HG03175 (cell line): ENCODE measurements at regions not wholly inside any gene's neighbourhood (a gene's known extent, or its start where the extent isn't known, plus 50 kb on each side); places are given as distances from the start of the nearest gene placed in this dataset.
"Not testable (repeated sequence)": the region's sequence is repeated elsewhere in the genome, so short reads cannot be mapped to it uniquely, and the experiment has no call there.

Experiments used
- ATAC-seq: cut with Tn5 transposase; IDR thresholded peaks from one replicate; pipeline ENCODE4 v1.9.1; 2021; ENCODE audit warnings: mild to moderate bottlenecking, moderate library complexity; ENCODE audit not compliant: unreplicated experiment

DNA sequence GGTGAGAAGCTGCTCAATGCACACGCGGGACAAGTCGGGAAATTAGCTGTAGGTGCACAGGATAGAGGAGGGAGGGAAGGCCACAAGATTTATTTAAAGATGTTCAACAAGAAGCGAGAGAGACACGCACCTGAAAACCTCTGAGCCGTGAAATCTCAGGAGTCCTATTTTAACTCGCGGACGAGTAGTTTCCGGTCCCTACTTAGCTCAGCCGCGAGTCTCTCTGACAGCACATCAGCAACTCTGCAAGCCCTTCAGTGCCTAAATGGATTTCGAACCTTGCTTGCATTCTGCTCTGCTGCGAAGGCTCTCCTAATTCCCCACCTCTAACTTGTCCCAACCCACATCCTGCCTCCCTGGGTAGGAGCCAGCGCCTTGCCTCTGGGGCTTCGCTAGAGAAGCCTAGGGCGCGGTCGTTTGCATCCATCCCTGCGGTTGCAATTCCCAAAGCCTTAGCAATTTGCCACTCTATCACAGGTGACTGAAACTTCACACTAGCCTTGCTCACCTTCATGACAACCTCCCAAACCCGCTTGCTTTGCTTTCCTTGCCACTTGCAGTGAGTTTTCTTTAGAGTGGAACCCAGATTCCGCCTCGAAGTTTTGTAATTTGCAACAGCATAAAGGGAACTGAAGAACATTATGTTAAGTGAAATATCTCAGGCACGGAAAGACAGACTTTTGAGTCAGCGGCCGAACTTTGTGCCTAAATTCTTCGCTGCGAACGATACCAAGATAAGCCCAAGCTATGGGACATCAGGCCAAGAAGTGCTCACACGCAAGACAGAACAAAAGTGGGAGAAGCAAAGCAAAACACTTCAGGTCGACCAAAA is 202.8 kb downstream of the KDM5D start:
- peak; percentile 97 for ATAC-seq

DNA sequence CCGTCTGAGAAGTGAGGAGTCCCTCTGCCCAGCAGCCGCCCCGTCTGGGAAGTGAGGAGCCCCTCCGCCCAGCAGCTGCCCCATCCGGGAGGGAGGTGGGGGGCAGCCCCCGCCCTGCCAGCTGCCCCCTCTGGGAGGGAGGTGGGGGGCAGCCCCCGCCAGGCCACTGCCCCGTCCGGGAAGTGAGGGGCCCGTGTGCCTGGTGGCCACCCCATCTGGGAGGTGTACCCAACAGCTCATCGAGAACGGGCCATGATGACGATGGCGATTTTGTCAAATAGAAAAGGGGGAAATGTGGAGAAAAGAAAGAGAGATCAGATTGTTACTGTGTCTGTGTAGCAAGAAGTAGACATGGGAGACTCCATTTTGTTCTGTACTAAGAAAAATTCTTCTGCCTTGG is 208.8 kb downstream of the KDM5D start:
- not testable (repeated sequence) for ATAC-seq

DNA sequence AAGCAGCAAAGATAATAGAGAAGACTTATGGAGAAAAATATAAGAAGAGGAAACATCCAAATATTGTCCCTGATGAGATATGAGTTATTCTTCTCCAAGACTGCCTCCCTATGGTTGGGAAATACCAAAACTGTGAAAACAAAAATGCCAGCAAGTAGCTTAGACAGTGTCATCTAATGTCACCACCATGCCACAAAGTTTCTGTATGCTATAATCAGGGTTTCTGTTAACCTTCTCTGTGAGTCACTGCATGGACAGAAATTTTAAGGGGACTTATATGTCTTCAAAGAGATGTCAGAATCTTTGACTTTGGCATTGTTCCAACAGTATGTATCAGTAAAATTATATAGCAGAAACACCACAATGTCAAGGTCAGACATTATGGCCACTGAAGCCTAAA is 222.6 kb downstream of the KDM5D start:
- ATAC-seq = no peak

DNA sequence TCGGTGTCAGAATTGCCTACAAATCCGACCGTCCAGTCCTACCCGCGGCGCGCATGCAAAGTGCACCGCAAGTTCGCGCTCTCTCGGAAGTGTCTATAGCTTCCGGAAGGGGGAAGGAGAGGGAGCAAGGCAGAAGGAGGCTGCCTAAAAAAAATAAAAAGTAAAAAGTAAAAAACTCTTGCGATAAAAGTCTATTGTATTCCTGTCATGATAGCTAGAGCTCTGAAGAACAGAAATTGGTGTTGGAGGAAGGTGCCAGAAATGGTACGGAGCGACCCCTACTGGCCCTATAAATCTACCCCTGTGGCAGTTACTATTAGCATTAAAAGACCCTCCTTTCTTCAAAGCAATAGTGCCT is 241.5 kb downstream of the KDM5D start:
- ATAC-seq = no peak

DNA sequence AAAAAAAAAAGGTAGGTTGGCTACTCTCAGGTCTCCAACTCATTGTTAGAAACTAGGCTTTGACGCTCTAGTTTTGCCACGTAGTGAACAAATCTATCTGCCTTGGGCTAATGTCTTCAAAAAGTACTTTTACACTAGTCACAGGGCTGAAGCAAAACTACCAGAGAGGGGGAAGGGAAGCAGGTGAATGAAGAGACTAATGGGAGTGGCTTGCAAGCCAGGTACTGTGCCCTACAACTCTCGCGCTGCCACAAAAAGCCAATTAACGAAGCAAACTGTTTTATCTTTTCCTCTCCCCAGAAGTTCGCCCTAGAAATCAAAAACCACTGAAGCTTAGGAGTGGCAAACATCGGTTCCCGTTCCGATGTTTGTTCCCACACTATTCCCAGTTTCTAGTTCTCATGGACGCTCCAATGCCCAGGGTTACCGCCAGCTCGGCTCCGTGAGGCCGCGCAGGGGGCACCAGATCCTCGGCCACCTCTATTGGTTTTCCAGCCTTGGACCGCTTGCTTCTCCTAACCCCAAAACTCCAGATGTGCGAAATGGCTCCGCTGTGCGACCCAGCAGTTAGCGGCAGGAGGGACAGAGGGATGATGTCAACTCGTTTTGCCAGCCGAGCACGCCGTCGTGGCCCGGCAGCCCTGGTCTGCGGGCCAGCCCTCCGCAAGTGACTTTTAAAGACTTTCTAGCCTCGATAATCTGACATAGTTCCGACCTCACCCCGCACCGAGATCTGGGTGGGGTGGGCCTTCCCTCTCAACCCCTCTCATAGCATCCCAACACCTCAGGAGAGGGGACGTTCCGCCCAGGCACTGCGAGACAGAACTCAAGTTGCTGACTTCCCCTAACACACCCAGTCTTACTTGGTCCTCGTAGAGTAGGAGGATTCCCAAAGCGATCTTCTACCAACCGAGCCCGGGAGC is 242.1 kb downstream of the KDM5D start:
- ATAC-seq = no peak

DNA sequence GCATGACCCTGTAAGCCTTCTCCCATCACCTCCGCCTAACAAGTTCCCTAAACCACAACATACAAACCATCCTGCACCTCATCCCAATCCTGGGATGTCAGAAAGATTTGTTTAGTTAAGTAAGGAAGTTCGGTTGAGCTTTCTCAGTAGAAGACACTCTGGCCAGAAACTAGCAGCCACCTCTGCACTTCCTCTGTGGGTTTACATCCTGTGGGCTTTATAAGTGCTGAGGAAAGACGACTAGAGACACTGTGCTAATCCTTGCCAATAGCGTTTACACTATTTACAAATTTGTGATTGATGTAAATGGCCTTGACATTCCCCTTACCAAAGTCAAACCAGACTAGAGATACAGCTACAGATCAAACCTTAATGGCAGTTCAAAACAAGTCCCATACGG is 246.0 kb downstream of the KDM5D start:
- peak; percentile 52 for ATAC-seq

DNA sequence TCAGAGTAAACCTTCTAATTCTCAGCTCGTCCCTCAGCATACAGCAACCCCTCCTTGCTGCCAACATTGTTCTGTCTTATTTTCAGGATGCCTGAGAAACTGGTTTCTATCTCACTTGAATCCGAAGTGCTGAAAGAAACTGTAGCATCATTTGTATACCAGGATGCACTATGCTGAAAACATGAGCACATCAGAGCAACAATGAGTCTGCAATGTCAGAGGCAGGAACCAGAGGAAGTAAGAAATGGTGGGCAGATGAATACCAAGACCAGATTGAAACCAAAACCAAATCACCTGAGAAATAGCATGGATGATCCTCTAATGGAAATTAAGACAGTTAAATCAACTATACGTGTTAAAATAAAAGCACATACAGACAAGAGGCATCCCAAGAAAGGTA is 257.0 kb downstream of the KDM5D start:
- no peak for ATAC-seq

DNA sequence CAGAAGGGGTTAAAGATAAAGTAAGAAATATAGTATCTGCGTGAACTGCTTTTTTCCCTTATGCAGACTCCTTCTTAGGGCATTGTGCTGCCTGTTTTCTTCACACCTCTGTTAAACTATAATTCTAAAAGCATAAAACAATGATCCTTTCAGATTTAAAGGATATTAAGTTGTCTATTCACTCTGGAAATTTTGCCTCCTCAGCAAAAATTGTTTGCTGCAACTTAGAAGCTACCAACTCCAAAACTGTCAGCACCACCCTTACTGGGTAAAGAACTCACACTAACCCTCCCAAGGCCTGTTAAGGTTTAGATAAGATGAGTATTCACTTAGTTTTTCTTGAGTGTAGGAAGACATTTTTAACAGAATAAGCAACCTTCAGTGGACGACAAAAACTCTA is 259.5 kb downstream of the KDM5D start:
- no peak for ATAC-seq

DNA sequence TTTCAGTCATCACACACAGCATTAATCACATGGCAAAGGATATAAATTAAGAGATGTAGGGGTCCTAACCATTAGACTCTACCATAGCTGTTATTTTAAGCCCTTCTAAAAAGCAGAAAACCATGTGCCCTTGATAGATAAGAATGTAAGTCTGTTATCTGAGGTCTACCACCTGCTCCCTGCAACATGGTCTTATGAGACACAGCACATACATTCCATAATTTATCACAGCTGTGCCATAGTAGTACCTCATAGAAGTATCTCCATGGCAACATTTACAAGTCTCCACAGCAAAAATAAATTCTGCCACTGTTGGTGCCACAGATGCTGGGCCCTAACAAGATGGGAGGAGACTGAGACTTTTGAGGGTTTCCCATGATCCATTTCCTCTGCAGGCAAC is 265.4 kb downstream of the KDM5D start:
- ATAC-seq = no peak

DNA sequence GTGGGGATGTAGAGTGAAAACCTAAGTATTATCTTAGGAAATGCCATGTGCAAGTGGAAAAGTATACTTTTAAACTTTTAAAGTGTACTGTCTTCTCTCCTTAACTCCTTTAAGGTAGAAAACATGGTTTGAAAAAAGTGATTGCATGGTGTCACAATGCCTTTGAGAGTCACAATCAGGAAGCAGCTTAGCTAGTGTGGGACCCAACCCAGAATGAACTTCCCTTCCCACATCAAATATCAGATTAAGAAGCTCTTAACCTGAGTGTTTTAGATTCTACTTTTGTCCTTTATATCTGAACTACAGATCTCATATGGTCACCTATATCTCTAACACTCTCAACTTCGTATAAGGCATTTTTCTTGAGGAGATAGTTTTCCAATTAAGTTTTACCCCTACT is 266.6 kb downstream of the KDM5D start:
- ATAC-seq = no peak

DNA sequence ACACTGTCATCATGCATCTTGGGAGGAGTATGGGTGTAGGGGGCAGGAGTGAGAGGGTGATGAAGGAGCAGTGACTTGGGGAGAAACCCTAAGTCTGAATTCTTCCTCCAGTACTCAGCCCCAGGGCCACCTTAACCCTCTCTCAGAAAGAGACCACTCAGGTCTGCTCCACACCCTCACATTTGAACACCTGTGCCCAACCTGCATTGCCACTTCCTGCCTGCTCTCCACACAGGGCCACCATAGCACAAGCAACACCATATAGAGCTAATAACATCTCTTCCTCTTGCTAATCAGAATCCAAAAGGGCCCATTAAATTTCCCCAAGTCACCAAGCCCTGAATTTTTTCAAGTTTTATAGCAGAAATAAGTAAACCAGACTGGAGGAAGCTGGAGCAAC is 278.7 kb downstream of the KDM5D start:
- no peak for ATAC-seq

DNA sequence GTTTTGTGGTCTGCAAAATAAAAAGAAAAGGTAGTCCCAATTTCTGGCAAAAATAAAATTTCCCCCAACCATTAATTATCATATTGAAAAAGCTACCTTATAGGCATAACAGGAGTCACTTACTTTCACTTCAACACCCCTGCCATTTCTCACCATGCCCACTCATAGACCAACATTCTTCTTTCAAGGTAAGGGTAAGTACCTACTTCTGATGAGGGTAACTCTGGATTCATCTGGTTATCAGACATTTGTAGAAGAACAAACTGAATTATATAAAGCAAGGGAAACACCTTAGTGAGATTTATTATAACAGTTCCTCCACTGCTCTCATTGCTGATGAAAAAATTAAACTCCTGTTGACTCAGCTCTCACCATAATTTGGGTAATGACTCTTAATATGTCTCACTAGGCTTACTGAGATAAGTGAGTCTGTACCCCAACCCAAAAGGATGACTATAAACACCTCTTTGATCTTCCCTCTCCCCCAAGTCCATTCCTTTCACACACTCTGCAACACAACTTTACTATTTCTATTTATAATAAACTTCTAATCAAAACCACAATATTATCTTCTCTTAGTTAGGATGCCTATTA is 287.6 kb downstream of the KDM5D start:
- no peak for ATAC-seq

DNA sequence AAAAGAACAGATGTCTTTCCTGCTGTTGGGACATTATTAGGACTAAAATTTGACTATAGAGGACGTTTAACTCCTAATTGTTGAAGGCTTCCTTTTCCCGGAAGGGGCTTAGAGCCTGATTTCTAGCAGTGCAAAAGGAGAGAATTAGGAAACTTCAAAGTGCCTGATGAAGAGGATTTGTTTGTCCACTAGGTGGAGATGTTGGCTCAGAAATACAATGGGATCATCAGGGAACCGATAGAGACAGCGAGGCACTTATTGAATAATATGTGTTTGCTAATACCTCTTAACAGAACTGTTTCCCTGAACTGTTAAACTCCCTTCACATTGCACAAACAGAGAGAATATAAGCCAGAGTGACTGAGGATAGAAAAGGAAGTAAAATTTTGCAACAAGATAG is 311.5 kb downstream of the KDM5D start:
- ATAC-seq = no peak

DNA sequence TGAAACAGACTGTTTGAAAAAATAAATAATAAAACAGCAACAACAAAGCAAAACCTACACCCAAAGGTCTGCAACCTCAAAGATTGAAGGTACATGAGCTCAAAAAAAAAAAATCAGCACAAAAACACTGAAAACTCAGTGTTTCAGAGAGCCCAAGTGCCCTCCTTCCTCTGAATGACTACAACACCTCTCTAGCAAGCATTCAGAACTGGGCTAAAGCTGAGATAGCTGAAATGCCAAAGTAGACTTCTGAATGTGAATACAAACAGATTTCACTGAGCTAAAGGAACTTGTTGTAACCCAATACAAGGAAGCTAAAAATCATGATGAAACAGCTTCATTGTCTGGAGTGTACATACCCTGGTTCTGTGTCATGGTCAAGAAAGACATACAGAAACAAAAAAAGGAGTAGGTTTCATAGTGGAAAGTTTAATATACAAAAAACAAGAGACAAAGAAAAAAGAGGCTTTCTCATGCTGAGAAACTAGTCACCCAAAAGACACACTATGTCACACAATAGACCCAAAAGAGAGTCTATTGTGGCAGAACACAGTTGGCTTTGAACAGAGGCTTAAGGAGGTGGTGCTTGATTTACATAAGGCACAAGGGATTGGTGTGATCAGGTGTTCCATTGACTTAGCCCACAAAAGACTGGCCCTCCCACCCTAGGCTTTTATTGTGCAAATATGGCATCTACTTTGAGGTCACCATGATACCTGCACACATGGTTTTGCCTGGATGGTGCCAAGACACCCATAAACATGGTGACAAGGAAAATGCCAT is 316.6 kb downstream of the KDM5D start:
- no peak for ATAC-seq

DNA sequence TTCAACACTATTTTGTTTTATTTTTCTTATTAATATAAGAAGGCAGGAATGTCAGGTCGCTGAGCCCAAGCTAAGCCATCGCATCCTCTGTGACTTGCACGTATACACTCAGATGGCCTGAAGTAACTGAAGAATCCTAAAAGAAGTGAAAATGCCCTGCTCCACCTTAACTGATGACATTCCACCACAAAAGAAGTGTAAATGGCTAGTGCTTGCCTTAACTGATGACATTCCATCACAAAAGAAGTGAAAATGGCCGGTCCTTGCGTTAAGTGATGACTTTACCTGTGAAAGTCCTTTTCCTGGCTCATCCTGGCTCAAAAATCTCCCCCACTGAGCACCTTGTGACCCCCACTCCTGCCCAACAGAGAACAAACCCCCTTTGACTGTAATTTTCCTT is 317.3 kb downstream of the KDM5D start:
- ATAC-seq = not testable (repeated sequence)

DNA sequence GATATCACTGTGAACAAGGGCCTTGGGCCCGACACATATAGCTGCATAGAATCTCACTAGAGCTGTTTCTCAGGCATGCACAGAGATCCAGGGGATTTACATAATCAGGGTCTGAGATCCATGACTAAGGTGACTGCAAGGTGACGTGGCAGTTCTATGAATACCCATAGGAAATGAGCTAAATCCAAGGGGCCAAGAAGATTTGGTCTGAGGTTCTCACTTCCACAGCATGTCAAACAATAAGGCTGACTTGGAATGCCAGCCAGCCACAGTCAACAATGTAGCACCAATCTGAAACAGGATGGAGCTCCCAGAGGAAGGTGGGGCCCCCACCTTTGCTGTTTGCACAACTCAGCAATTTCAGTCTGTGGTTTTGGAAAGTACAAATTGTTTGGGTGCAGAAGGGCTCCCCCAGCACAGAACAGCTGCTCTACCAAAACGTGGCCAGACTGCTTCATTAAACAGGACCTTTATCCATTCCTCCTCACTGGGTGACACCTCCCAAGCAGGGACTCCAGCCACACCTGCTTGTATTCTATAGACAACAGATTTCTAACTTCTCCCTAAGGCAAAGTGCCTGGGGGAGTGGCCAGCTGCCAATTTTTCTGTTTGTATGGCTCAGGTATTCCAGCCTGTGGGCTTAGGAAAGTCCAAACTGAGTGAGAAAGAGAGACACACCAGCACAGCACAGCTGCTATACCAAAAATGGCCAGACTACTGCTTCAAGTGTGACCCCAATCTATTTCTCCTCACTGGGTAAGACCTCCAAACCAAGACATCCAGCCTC is 333.4 kb downstream of the KDM5D start:
- ATAC-seq = no peak

DNA sequence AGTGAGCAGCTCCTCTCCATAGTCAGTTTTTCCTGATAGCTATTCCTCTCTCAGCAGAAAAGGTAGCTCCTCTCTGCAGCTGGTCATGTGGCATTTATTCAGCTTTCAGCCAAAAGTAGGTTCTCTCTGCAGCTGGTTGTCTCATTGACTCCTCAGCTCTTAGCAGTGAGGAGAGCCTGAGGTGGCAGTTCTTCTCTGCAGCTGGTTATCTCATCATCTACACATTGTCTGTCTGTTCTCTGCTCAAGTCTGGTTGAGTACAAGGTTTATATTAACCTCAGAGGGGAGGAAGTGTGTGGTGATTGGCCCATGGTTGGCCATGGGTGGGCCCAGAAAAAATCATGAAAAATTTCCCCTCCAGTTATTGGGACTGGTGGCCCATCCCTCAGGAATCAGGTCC is 338.3 kb downstream of the KDM5D start:
- ATAC-seq = no peak

DNA sequence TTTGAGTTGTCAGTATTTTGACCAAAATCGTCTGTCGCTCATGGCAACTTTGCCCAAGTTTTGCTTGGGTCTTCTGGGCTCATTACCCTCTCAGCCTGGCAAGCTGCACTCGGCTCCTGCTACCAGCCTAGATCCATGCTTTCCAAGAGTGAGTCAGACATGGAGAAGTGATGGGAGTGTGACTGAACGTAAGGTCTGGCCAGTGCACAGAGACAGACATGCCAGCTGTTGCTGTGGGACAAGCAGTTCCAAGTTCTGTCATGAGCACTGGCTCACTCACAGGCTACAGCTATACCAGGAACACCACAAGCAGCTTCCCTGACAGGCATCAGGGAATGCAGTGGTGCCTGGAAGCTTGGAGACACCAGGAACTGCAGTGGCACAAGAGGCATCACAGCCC is 338.9 kb downstream of the KDM5D start:
- ATAC-seq = no peak

DNA sequence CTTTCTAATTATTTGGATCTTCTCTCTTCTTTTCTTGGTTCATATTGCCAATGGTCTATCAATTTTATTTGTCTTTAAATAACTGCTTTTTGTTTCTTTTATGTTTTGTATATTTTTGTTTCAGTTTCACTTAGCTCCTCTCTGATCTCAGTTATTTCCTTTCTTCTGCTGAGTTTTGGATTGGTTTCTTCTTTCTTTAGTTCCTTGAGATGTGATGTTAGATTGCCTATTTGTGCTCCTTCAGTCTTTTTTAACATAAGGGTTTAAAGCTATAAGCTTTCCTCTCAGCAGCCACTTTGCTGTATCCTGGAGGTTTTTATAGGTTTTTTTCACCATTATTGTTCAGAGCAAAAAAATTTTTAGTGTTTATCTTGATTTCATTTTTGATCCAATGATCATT is 351.6 kb downstream of the KDM5D start:
- ATAC-seq = no peak

DNA sequence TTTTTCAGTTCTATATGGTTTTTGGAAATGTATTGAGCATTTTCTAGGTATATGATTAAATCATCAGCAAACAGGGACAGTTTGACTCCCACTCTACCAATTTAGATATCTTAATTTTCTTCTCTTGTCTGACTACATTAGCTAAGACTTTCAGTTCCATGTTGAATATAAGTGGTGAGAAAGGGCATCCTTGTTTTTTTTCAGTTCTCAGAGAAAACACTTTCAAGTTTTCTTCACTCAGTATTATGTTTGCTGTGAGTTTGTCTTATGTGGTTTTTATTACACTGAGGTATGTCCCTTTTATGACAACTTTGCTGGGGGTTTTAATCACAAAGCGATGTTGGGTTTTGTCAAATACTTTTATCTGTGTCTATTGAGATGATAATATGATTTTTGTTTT is 352.6 kb downstream of the KDM5D start:
- ATAC-seq = no peak
